Ishikawa (cell line): ENCODE measurements at regions not wholly inside any gene's neighbourhood (a gene's known extent, or its start where the extent isn't known, plus 50 kb on each side); places are given as distances from the start of the nearest gene placed in this dataset.

Source experiments
- CEBPB ChIP-seq: IDR thresholded peaks from 2 replicates; pipeline ENCODE4 v1.6.1; 2012
- CREB1 ChIP-seq: IDR thresholded peaks from 2 replicates; pipeline ENCODE4 v1.6.1; 2012; ENCODE audit warnings: low read depth
- EGR1 ChIP-seq: IDR thresholded peaks from 2 replicates; pipeline ENCODE4 v1.6.1; 2012
- EP300 ChIP-seq: IDR thresholded peaks from 2 replicates; pipeline ENCODE4 v1.6.1; 2012; ENCODE audit warnings: borderline replicate concordance
- FOXM1 ChIP-seq: IDR thresholded peaks from 2 replicates; pipeline ENCODE4 v1.6.1; 2012; ENCODE audit warnings: low read depth, borderline replicate concordance
- NFIC ChIP-seq: IDR thresholded peaks from 2 replicates; pipeline ENCODE4 v1.6.1; 2012
- RAD21 ChIP-seq: IDR thresholded peaks from 2 replicates; pipeline ENCODE4 v1.6.1; 2012; ENCODE audit warnings: low read depth
- TAF1 ChIP-seq: IDR thresholded peaks from 2 replicates; pipeline ENCODE4 v1.6.1; 2012; ENCODE audit warnings: low read depth, mild to moderate bottlenecking
- TCF12 ChIP-seq: IDR thresholded peaks from 2 replicates; pipeline ENCODE4 v1.6.1; 2012; ENCODE audit warnings: low read depth
- TEAD4 ChIP-seq: IDR thresholded peaks from 2 replicates; pipeline ENCODE4 v1.6.1; 2012
- USF1 ChIP-seq: IDR thresholded peaks from 2 replicates; pipeline ENCODE4 v1.6.1; 2012
- YY1 ChIP-seq: IDR thresholded peaks from 2 replicates; pipeline ENCODE4 v1.6.1; 2012; ENCODE audit warnings: low read depth
- ZBTB7A ChIP-seq: IDR thresholded peaks from 2 replicates; pipeline ENCODE4 v1.6.1; 2012; ENCODE audit warnings: low read depth
- TF ChIP-seq, protein P1 (sequence below): IDR thresholded peaks from 2 replicates; pipeline ENCODE4 v1.6.1; 2012
- TF ChIP-seq, protein P2 (sequence below): IDR thresholded peaks from 2 replicates; pipeline ENCODE4 v1.6.1; 2012; ENCODE audit warnings: low read depth, mild to moderate bottlenecking

GRCh38 chr4:189367832-189368231, 572.8 kb upstream of the FRG1 start:
- TF ChIP-seq EGR1 (no peak), FOXM1 (no peak), TAF1 (no peak), YY1 (no peak), ZBTB7A (no peak), RAD21 (no peak)

- TF ChIP-seq CEBPB: no peak
- no peak for TF ChIP-seq FOXM1
- no peak for TF ChIP-seq CREB1
- TF ChIP-seq USF1: no peak
- no peak for TF ChIP-seq EP300
- TF ChIP-seq YY1: no peak
- TF ChIP-seq RAD21: no peak
- TF ChIP-seq NFIC: no peak
- TF ChIP-seq, protein P1, sequence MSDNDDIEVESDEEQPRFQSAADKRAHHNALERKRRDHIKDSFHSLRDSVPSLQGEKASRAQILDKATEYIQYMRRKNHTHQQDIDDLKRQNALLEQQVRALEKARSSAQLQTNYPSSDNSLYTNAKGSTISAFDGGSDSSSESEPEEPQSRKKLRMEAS: no peak
- TF ChIP-seq, protein P2, sequence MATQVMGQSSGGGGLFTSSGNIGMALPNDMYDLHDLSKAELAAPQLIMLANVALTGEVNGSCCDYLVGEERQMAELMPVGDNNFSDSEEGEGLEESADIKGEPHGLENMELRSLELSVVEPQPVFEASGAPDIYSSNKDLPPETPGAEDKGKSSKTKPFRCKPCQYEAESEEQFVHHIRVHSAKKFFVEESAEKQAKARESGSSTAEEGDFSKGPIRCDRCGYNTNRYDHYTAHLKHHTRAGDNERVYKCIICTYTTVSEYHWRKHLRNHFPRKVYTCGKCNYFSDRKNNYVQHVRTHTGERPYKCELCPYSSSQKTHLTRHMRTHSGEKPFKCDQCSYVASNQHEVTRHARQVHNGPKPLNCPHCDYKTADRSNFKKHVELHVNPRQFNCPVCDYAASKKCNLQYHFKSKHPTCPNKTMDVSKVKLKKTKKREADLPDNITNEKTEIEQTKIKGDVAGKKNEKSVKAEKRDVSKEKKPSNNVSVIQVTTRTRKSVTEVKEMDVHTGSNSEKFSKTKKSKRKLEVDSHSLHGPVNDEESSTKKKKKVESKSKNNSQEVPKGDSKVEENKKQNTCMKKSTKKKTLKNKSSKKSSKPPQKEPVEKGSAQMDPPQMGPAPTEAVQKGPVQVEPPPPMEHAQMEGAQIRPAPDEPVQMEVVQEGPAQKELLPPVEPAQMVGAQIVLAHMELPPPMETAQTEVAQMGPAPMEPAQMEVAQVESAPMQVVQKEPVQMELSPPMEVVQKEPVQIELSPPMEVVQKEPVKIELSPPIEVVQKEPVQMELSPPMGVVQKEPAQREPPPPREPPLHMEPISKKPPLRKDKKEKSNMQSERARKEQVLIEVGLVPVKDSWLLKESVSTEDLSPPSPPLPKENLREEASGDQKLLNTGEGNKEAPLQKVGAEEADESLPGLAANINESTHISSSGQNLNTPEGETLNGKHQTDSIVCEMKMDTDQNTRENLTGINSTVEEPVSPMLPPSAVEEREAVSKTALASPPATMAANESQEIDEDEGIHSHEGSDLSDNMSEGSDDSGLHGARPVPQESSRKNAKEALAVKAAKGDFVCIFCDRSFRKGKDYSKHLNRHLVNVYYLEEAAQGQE: no peak
- TF ChIP-seq TEAD4: no peak
- TF ChIP-seq ZBTB7A: no peak
- no peak for TF ChIP-seq TAF1
- no peak for TF ChIP-seq EGR1
- TF ChIP-seq TCF12: no peak
Observed at GRCh38 chr4:189374176-189374575, 566.5 kb upstream of the FRG1 start.

GRCh38 chr4:189376901-189377300, 563.8 kb upstream of the FRG1 start:
- TF ChIP-seq NFIC (no peak), TAF1 (no peak), CEBPB (no peak), RAD21 (no peak), ZBTB7A (no peak), USF1 (no peak), CREB1 (no peak), FOXM1 (no peak), YY1 (no peak), EP300 (no peak), TEAD4 (no peak), TCF12 (no peak), EGR1 (no peak)
- TF ChIP-seq, protein P2: no peak
- TF ChIP-seq, protein P1: no peak

GRCh38 chr4:189377569-189377968, 563.1 kb upstream of the FRG1 start:
- TF ChIP-seq TAF1 (no peak), USF1 (no peak), EP300 (no peak), TCF12 (no peak), CREB1 (no peak), YY1 (no peak), ZBTB7A (no peak)

GRCh38 chr4:189385098-189385497, 555.6 kb upstream of the FRG1 start:
- no peak for TF ChIP-seq YY1
- TF ChIP-seq FOXM1: no peak
- no peak for TF ChIP-seq NFIC
- TF ChIP-seq, protein P1: no peak
- no peak for TF ChIP-seq EP300
- no peak for TF ChIP-seq EGR1
- TF ChIP-seq TAF1: no peak
- TF ChIP-seq, protein P2: no peak
- no peak for TF ChIP-seq TEAD4
- TF ChIP-seq ZBTB7A: no peak
- no peak for TF ChIP-seq CEBPB
- TF ChIP-seq RAD21: no peak
- TF ChIP-seq TCF12: no peak
- TF ChIP-seq USF1: no peak
- no peak for TF ChIP-seq CREB1
